OCI-LY7 (cell line): ENCODE measurements at regions not wholly inside any gene's neighbourhood (a gene's known extent, or its start where the extent isn't known, plus 50 kb on each side); places are given as distances from the start of the nearest gene placed in this dataset.

Source experiments
- BruUV-seq: library from RNA; stranded (reverse); fragments of 400-500 nt; replicated peaks from 2 replicates; lab custom pipeline; 2021; lab: Mats Ljungman, UMichigan
- CTCF ChIA-PET: fragments of 300-600 bp; sonication (Branson Sonifier 250); formaldehyde crosslinking; loops from one replicate; lab custom pipeline; 2022; ENCODE audit warnings: antibody characterized with exemption; ENCODE audit not compliant: unreplicated experiment; lab: Charles Lee
- POLR2A ChIA-PET: fragments of 300-600 bp; sonication (Branson Sonifier 250); formaldehyde crosslinking; loops from one replicate; lab custom pipeline; 2022; ENCODE audit warnings: antibody characterized with exemption; lab: Charles Lee
- DNase-seq: peaks from one replicate; pipeline ENCODE4 v3.0.0-alpha.2; 2015; ENCODE audit warnings: low spot score
- H2AFZ ChIP-seq: fragments of 200-600 bp; sonication (generic), shearing (Covaris generic); 2 replicates; pipeline ENCODE4 v1.6.1; 2014; ENCODE audit warnings: mild to moderate bottlenecking, antibody characterized with exemption, low read length, moderate library complexity
- H3K27ac ChIP-seq: fragments of 200-600 bp; sonication (generic); 2 replicates; pipeline ENCODE4 v1.5.1; 2014; ENCODE audit warnings: mixed run types, low read depth, mild to moderate bottlenecking, moderate library complexity, low read length, inconsistent platforms; ENCODE audit not compliant: poor library complexity, severe bottlenecking
- H3K36me3 ChIP-seq: fragments of 200-600 bp; sonication (generic); 2 replicates; pipeline ENCODE4 v1.6.1; 2014; ENCODE audit warnings: mild to moderate bottlenecking, antibody characterized with exemption, low read length, moderate library complexity, mixed read lengths; ENCODE audit not compliant: insufficient read depth
- H3K4me1 ChIP-seq: fragments of 200-600 bp; sonication (generic); 2 replicates; pipeline ENCODE4 v1.5.1; 2014; ENCODE audit warnings: mild to moderate bottlenecking, low read length; ENCODE audit not compliant: insufficient read depth, poor library complexity, severe bottlenecking
- H3K4me2 ChIP-seq: fragments of 200-600 bp; sonication (generic); 2 replicates; pipeline ENCODE4 v1.6.1; 2014; ENCODE audit warnings: mild to moderate bottlenecking, low read length
- H3K4me3 ChIP-seq: fragments of 200-600 bp; sonication (generic); 2 replicates; pipeline ENCODE4 v1.5.1; 2014; ENCODE audit warnings: mild to moderate bottlenecking, low read depth, low read length; ENCODE audit not compliant: poor library complexity, severe bottlenecking
- H3K79me2 ChIP-seq: fragments of 200-600 bp; sonication (generic); 2 replicates; pipeline ENCODE4 v1.6.1; 2016; ENCODE audit warnings: low read depth, mild to moderate bottlenecking, low read length, moderate library complexity, mixed read lengths; ENCODE audit not compliant: insufficient read depth
- H3K9me2 ChIP-seq: fragments of 200-600 bp; sonication (generic); 2 replicates; pipeline ENCODE4 v1.6.1; 2016; ENCODE audit warnings: mild to moderate bottlenecking, low read length, mixed read lengths; ENCODE audit not compliant: insufficient read depth
- H3K9me3 ChIP-seq: fragments of 200-600 bp; sonication (generic); 2 replicates; pipeline ENCODE4 v1.6.1; 2014; ENCODE audit warnings: mild to moderate bottlenecking, mixed run types, low read length, mixed read lengths
- H4K20me1 ChIP-seq: fragments of 200-600 bp; sonication (generic); 2 replicates; pipeline ENCODE4 v1.6.1; 2014; ENCODE audit warnings: mild to moderate bottlenecking, antibody characterized with exemption, low read length, moderate library complexity, mixed read lengths; ENCODE audit not compliant: insufficient read depth
- EZH2phosphoT487 ChIP-seq: fragments of 200-600 bp; sonication (generic); IDR thresholded peaks from 2 replicates; pipeline ENCODE4 v1.6.1; 2018; ENCODE audit warnings: low read depth, borderline replicate concordance, mild to moderate bottlenecking, mixed run types, antibody characterized with exemption, low read length, moderate library complexity, mixed read lengths
- intact Hi-C: fragments of 100-400 bp; cut with micrococcal nuclease; formaldehyde crosslinking; loops from one replicate; pipeline ENCODE4 v1.10.0; 2022; ENCODE audit not compliant: unreplicated experiment
- TF ChIP-seq, protein P1 (sequence below): fragments of 200-600 bp; sonication (generic); conservative IDR thresholded peaks from 2 replicates; pipeline ENCODE4 v1.5.1; 2014; ENCODE audit warnings: mild to moderate bottlenecking, antibody characterized with exemption, low read length, moderate library complexity, mixed read lengths

DNA sequence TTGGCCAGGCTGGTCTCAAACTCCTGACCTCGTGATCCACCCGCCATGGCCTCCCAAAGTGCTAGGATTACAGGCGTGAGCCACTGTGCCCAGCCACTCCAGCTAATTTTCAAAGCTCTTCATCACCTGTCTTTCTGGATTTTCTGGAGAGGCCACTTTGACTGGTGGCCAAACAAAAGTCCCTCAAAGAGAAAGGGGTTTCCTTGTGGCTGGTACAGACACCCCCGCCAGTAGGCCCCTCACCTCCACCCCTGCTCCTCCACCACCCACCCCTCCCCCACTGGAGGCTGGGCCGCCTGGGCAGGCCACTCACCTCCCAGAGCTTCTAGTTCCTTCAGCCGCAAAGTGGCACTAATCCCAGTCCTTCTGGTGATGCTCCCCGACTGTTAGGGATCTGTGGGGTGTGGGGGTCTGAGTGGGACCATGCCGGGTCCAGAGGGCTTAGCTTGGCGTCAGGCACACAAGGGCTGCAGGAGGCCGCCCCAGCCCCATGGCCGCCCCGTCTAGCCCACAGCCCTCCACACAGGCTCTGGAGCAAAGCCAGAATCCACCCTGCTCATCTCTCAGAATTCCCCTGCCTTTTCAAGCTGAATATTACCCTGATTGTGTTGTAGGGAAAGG is 182.0 kb upstream of the IER5L start:
- DNase-seq, result no peak
- CTCF ChIA-PET, result no interaction called here

DNA sequence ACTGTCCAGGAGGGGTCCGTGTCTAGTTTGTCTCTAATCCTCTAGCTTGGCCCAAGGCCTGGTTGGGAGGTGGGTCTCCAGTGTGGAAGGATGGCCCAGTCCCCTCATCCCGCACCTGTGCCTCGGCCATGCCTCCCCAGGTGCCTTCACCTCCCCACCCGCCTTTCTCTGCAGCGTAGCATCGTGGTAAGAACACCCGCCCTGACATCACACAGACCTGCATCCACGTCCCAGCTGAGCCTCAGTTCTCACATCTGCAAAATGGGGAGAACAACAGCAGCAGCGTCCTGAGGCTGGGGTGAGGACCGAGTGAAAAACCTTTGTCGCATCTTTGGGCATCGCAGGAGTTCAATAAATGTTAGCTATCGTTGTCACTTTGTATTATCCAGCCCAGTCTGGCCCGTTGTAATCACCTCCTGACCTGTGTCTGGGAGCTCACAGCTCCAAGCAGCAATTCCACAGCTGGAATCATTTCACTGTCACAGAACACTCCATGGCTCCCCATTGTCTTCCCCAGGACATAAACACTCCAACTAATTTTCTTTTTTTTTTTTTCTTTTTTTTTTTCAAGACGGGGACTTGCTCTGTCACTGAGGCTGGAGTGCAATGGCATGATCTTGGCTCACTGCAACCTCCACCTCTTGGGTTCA is 181.2 kb upstream of the IER5L start:
- POLR2A ChIA-PET, result interaction anchor here (0.6 kb wide), 1 partner anchor 32 kb away, joined by 3 read pairs; no protein-coding TSS in a partner anchor
- intact Hi-C loops, result no loop called here
- Histone ChIP-seq H4K20me1 (no peaks in the 10 kb centered on the region), H3K9me3 (no peaks in the 10 kb centered on the region), H3K4me3 (no peak overlapping the region), H3K9me2 (no peaks in the 10 kb centered on the region), H2AFZ (no peak overlapping the region), H3K4me2 (no peak overlapping the region), H3K36me3 (no peaks in the 10 kb centered on the region), H3K4me1 (peaks cover 10% of the 10 kb centered on the region), H3K79me2 (no peaks in the 10 kb centered on the region), H3K27ac (no peak overlapping the region)
- BruUV-seq, result no TSS peak
- CTCF ChIA-PET, result no interaction called here
- DNase-seq, result no peak
- TF ChIP-seq EZH2phosphoT487, result no peak
- TF ChIP-seq, protein P1, sequence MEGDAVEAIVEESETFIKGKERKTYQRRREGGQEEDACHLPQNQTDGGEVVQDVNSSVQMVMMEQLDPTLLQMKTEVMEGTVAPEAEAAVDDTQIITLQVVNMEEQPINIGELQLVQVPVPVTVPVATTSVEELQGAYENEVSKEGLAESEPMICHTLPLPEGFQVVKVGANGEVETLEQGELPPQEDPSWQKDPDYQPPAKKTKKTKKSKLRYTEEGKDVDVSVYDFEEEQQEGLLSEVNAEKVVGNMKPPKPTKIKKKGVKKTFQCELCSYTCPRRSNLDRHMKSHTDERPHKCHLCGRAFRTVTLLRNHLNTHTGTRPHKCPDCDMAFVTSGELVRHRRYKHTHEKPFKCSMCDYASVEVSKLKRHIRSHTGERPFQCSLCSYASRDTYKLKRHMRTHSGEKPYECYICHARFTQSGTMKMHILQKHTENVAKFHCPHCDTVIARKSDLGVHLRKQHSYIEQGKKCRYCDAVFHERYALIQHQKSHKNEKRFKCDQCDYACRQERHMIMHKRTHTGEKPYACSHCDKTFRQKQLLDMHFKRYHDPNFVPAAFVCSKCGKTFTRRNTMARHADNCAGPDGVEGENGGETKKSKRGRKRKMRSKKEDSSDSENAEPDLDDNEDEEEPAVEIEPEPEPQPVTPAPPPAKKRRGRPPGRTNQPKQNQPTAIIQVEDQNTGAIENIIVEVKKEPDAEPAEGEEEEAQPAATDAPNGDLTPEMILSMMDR, result no peak

More for the DNA sequence above, 182.0 kb upstream of the IER5L start:
- Histone ChIP-seq H3K27ac (no peak overlapping the region), H3K4me1 (peaks cover 10% of the 10 kb centered on the region), H3K79me2 (no peaks in the 10 kb centered on the region), H2AFZ (no peak overlapping the region), H3K9me2 (no peaks in the 10 kb centered on the region), H3K4me3 (no peak overlapping the region), H3K9me3 (no peaks in the 10 kb centered on the region), H3K4me2 (no peak overlapping the region), H4K20me1 (no peaks in the 10 kb centered on the region), H3K36me3 (no peaks in the 10 kb centered on the region)
- POLR2A ChIA-PET, result interaction anchor here (0.6 to 1.2 kb wide), 2 partner anchors 13 to 31 kb away, joined by 3 to 5 read pairs; no protein-coding TSS in a partner anchor
- TF ChIP-seq, protein P1, result no peak
- no peak for TF ChIP-seq EZH2phosphoT487
- BruUV-seq, result no TSS peak
- intact Hi-C loops, result no loop called here

GRCh38 chr9:129358621-129359154 is 180.6 kb upstream of the IER5L start:
- no peak for DNase-seq
- Histone ChIP-seq H3K9me2 (no peaks in the 10 kb centered on the region), H4K20me1 (no peaks in the 10 kb centered on the region), H3K36me3 (no peaks in the 10 kb centered on the region), H3K27ac (no peak overlapping the region), H3K4me2 (no peak overlapping the region), H3K4me3 (no peak overlapping the region), H3K9me3 (no peaks in the 10 kb centered on the region), H2AFZ (no peak overlapping the region), H3K4me1 (peaks cover 10% of the 10 kb centered on the region), H3K79me2 (no peaks in the 10 kb centered on the region)
- CTCF ChIA-PET, result no interaction called here
- no TSS peak for BruUV-seq
- TF ChIP-seq, protein P1, result no peak
- no peak for TF ChIP-seq EZH2phosphoT487
- POLR2A ChIA-PET, result no interaction called here
- intact Hi-C loops, result no loop called here
